ENCODE measurements at regions not wholly inside any gene's neighbourhood (a gene's known extent, or its start where the extent isn't known, plus 50 kb on each side); places are given as distances from the start of the nearest gene placed in this dataset.

GRCh38 chr6:23566418-23566817, 559.6 kb upstream of the NRSN1 start:
- no peak for TF ChIP-seq CTCF (IDR thresholded peaks at IDR 0.05)
- no peak for TF ChIP-seq POLR2A (IDR thresholded peaks at IDR 0.05)

All from transverse colon (tissue), 3 donors.